HFF-Myc (cell line): ENCODE measurements at regions not wholly inside any gene's neighbourhood (a gene's known extent, or its start where the extent isn't known, plus 50 kb on each side); places are given as distances from the start of the nearest gene placed in this dataset.
"Not testable (repeated sequence)": the region's sequence is repeated elsewhere in the genome, so short reads cannot be mapped to it uniquely, and the experiment has no call there.

Experiments used
- DNase-seq: peaks from one replicate; pipeline ENCODE4 v3.0.0-alpha.2; 2011; ENCODE audit warnings: low read depth; ENCODE audit errors: extremely low read depth
- H3K4me3 ChIP-seq: replicated peaks from 2 replicates; pipeline ENCODE4 v1.5.1; 2011; ENCODE audit warnings: low read depth, mild to moderate bottlenecking, control low read depth, low read length
- TF ChIP-seq, protein P1 (sequence below): IDR thresholded peaks from 2 replicates; pipeline ENCODE4 v1.5.1; 2012; ENCODE audit warnings: mild to moderate bottlenecking, low read depth, low read length, control low read depth; ENCODE audit errors: missing control alignments

DNA sequence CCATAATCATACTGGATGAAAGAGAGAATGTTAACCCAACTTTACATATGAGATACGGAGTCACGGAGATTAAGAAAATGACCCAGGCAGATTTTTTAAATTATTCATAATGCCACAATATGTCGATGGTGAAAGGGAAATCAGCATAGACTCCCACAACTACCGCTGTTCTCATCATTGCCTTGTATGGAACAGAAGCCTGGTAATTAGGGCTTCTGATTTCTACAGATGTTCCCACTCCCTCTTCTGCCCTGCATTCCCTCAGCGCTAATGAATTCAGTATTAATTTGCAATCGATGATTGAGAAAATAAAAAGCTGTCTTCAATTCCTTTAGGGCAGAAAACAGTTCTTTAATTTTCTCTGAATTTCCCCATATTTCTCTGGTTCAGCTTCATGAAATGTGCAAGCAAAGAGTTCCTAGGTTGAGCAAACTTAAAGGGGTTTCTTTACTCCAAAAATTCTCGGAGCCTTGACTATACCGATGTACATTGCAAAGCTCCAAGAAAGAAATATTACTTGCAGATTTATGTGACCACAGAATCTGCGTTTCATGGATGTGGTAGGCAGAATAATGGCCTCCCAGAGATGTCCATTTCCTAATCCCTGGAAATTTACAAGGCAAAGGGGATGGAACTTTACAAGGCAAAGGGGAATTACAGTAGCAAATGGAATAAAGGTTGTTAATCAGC, 134.9 kb upstream of the ZC3H12C start:
- DNase-seq: no peak
- H3K4me3 ChIP-seq: no peak overlapping the region
- TF ChIP-seq, protein P1, sequence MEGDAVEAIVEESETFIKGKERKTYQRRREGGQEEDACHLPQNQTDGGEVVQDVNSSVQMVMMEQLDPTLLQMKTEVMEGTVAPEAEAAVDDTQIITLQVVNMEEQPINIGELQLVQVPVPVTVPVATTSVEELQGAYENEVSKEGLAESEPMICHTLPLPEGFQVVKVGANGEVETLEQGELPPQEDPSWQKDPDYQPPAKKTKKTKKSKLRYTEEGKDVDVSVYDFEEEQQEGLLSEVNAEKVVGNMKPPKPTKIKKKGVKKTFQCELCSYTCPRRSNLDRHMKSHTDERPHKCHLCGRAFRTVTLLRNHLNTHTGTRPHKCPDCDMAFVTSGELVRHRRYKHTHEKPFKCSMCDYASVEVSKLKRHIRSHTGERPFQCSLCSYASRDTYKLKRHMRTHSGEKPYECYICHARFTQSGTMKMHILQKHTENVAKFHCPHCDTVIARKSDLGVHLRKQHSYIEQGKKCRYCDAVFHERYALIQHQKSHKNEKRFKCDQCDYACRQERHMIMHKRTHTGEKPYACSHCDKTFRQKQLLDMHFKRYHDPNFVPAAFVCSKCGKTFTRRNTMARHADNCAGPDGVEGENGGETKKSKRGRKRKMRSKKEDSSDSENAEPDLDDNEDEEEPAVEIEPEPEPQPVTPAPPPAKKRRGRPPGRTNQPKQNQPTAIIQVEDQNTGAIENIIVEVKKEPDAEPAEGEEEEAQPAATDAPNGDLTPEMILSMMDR: no peak

GRCh38 chr11:109958821-109959166, 134.4 kb upstream of the ZC3H12C start:
- no peak for DNase-seq
- TF ChIP-seq, protein P1: no peak
- no peak overlapping the region for H3K4me3 ChIP-seq

- no peak for DNase-seq
- no peak overlapping the region for H3K4me3 ChIP-seq
- TF ChIP-seq, protein P1: no peak
Observed at GRCh38 chr11:109960831-109961230, 132.4 kb upstream of the ZC3H12C start.

DNA sequence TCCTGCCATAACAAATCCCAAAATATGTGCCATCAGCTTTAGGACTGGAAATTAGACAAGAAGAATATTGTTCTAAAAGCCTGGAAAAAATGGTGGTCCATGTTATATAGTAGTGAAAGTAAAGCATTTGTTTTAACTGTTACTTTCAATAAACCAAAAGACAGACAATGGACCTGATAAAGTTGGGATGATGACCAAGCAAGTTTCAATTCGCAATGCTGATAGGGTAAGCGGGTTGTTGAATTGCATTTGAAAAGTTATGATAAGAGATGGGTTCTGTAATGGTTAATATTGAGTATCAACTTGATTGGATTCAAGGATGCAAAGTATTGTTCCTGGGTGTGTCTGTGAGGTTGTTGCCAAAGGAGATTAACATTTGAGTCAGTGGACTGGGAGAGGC, 131.9 kb upstream of the ZC3H12C start:
- H3K4me3 ChIP-seq: no peak overlapping the region
- DNase-seq: no peak
- TF ChIP-seq, protein P1: no peak

DNA sequence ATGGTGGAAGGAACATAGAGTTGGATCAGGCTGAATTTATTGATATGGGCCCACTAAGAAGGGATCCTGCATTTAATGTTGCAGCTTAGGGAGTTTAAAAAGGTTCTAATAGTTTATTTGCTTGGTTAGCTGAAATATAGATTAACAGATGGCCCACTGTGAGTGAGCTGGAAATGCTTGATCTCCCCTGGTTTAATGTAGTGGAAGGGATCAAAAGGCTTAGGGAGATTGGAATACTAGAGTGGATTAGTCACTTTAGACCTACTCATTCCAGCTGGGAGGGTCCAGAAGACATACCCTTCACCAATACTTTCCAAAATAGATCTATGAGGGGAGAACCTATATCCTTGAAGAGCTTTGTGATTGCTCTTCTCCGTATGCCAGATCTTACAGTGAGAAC, 130.1 kb upstream of the ZC3H12C start:
- H3K4me3 ChIP-seq: no peak overlapping the region
- TF ChIP-seq, protein P1: no peak
- no peak for DNase-seq

DNA sequence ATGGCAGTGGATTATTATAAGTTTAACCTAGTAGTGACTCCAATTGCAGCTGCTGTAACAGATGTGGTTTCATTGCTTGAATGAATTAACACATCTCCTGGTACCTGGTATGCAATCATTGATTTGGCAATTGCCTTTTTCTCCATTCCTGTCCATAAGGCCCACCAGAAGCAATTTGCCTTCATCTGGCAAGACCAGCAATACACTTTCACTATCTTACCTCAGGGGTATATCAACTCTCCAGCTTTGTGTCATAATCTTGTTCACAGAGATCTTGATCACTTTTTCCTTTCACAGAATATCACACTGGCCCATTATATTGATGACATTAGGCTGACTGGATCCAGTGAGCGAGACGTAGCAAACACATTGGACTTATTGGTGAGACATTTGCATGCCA, 128.7 kb upstream of the ZC3H12C start:
- no peak overlapping the region for H3K4me3 ChIP-seq
- TF ChIP-seq, protein P1: no peak
- DNase-seq: no peak

GRCh38 chr11:109965445-109965844, 127.7 kb upstream of the ZC3H12C start:
- DNase-seq, H3K4me3 ChIP-seq: not testable (repeated sequence)

DNA sequence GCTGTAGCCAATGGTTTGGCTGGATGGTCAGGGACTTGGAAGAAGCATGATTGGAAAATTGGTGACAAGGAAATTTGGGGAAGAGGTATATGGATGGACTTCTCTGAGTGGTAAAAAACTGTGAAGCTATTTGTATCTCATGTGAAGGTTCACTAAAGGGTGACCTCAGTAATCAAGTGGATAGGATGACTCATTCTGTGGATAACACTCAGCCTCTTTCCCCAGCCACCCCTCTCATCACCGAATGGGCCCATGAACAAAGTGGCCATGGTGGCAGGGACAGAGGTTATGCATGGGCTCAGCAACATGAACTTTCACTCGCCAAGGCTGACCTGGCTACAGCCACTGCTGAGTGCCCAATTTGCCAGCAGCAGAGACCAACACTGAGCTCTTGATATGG, 127.3 kb upstream of the ZC3H12C start:
- not testable (repeated sequence) for DNase-seq, H3K4me3 ChIP-seq

DNA sequence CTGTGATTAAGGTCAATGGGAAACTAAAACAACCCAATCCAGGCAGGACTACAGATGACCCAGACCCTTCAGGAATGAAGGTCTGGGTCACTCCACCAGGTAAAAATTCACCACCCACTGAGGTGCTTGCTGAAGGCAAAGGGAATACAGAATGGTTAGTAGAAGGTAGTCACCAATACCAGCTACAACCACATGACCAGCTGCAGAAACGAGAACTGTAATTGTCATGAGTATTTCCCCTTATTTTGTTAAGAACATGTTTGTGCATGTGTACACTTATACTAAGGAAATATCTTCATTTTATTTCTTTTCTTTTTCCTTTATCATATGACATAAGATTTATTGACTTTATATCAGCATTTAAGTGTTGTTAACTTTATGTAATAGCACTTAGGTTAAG, 126.1 kb upstream of the ZC3H12C start:
- DNase-seq, H3K4me3 ChIP-seq: not testable (repeated sequence)
